Muscle layer of duodenum (tissue), 2 donors: ENCODE measurements at regions not wholly inside any gene's neighbourhood (a gene's known extent, or its start where the extent isn't known, plus 50 kb on each side); places are given as distances from the start of the nearest gene placed in this dataset.

ENCODE experiments used
- H3K27ac ChIP-seq: one replicate; pipeline ENCODE4 v1.7.0; 2013; ENCODE audit warnings: mild to moderate bottlenecking, low read length
- H3K27me3 ChIP-seq: one replicate; pipeline ENCODE4 v1.7.0; 2013; ENCODE audit warnings: low read depth, mild to moderate bottlenecking, control low read depth, low read length
- H3K36me3 ChIP-seq, 2 donors: one replicate each; pipeline ENCODE4 v1.7.0; 2013; ENCODE audit warnings: low read length in 2 of 2, control low read depth in 1 of 2, mild to moderate bottlenecking in 1 of 2; ENCODE audit not compliant: insufficient read depth in 2 of 2, control insufficient read depth in 1 of 2
- H3K4me1 ChIP-seq, 2 donors: one replicate each; pipeline ENCODE4 v1.7.0; 2013; ENCODE audit warnings: low read length in 2 of 2, mild to moderate bottlenecking in 2 of 2, control low read depth in 1 of 2, moderate library complexity in 1 of 2; ENCODE audit not compliant: insufficient read depth in 2 of 2, control insufficient read depth in 1 of 2
- H3K4me3 ChIP-seq, 2 donors: one replicate each; pipeline ENCODE4 v1.7.0; 2013; ENCODE audit warnings: low read length in 2 of 2, low read depth in 1 of 2, mild to moderate bottlenecking in 1 of 2
- H3K9me3 ChIP-seq, 2 donors: one replicate each; pipeline ENCODE4 v1.7.0; 2013; ENCODE audit warnings: low read length in 2 of 2, control low read depth in 1 of 2, mild to moderate bottlenecking in 1 of 2; ENCODE audit not compliant: control insufficient read depth in 1 of 2
- donor health status: healthy.

DNA sequence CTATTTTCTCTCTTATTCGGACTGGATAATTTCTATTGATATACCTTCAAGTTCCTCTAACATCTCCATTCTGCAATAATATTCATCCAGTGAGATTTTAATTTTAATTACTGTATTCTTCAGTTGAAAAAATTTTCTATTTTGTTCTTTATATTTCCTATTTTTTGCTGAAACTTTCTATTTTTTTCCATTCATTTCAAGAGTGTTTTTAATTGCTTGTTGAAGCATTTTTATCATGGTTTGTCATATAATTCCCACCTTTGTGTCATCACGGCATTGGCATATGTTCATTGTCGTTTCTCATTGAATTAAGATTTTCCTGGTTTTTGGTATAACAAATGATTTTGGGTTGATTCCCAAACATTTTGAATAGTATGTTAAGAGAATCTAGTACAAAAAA, 214.9 kb upstream of the HDDC2 start:
- no peaks in the 10 kb centered on the region for H3K36me3 ChIP-seq
- no peaks in the 10 kb centered on the region for H3K4me1 ChIP-seq
- H3K4me3 ChIP-seq = no peak overlapping the region
- no peaks in the 10 kb centered on the region for H3K27me3 ChIP-seq
- H3K9me3 ChIP-seq = no peaks in the 10 kb centered on the region
- no peak overlapping the region for H3K27ac ChIP-seq

GRCh38 chr6:125519367-125519766, 217.6 kb upstream of the HDDC2 start:
- no peaks in the 10 kb centered on the region for H3K9me3 ChIP-seq
- H3K27me3 ChIP-seq = no peaks in the 10 kb centered on the region
- H3K4me1 ChIP-seq = no peaks in the 10 kb centered on the region
- no peak overlapping the region for H3K4me3 ChIP-seq
- no peak overlapping the region for H3K27ac ChIP-seq
- H3K36me3 ChIP-seq = no peaks in the 10 kb centered on the region

GRCh38 chr6:125524356-125524755, 222.6 kb upstream of the HDDC2 start:
- Histone ChIP-seq H3K4me1 (no peaks in the 10 kb centered on the region), H3K27ac (no peak overlapping the region), H3K4me3 (no peak overlapping the region), H3K27me3 (no peaks in the 10 kb centered on the region), H3K9me3 (no peaks in the 10 kb centered on the region), H3K36me3 (no peaks in the 10 kb centered on the region)

GRCh38 chr6:125526007-125526720, 223.3 kb upstream of the HEY2 start:
- no peaks in the 10 kb centered on the region for H3K9me3 ChIP-seq
- no peaks in the 10 kb centered on the region for H3K4me1 ChIP-seq
- H3K27ac ChIP-seq = no peak overlapping the region
- H3K36me3 ChIP-seq = no peaks in the 10 kb centered on the region
- no peak overlapping the region for H3K4me3 ChIP-seq
- H3K27me3 ChIP-seq = no peaks in the 10 kb centered on the region

GRCh38 chr6:125528621-125529041, 220.8 kb upstream of the HEY2 start:
- no peak overlapping the region for H3K4me3 ChIP-seq
- H3K9me3 ChIP-seq = no peaks in the 10 kb centered on the region
- no peaks in the 10 kb centered on the region for H3K36me3 ChIP-seq
- H3K27ac ChIP-seq = no peak overlapping the region
- H3K27me3 ChIP-seq = no peaks in the 10 kb centered on the region
- H3K4me1 ChIP-seq = no peaks in the 10 kb centered on the region

DNA sequence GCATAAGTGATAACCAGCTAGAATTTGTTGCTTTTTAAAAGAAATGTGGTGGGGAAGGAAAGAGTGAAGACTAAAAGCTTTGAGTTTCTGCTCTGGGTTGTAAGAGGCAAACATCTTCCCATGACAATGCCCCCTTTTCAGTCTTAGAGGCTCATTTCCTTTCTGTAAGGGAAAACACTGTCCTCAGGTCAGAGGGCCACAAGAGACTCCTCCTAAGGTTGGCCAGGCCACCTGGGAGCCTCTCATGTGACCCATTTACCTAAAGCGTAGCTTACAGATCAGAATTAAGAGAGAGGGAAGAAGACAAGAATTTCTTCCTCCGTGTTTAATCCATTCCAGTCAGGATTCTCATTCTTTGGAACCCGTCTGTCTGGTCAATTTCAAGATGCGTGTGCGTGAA, 220.4 kb upstream of the HEY2 start:
- no peaks in the 10 kb centered on the region for H3K36me3 ChIP-seq
- no peaks in the 10 kb centered on the region for H3K9me3 ChIP-seq
- peaks cover 0 to 2% of the 10 kb centered on the region in 2 donors for H3K4me1 ChIP-seq
- H3K27ac ChIP-seq = no peak overlapping the region
- no peak overlapping the region for H3K4me3 ChIP-seq
- H3K27me3 ChIP-seq = no peaks in the 10 kb centered on the region

- H3K4me1 ChIP-seq = peaks cover 0 to 5% of the 10 kb centered on the region in 2 donors
- no peak overlapping the region for H3K4me3 ChIP-seq
- H3K9me3 ChIP-seq = no peaks in the 10 kb centered on the region
- H3K27ac ChIP-seq = no peak overlapping the region
- H3K27me3 ChIP-seq = peaks cover 4% of the 10 kb centered on the region
- no peaks in the 10 kb centered on the region for H3K36me3 ChIP-seq
Measured at GRCh38 chr6:125533710-125534397, 215.6 kb upstream of the HEY2 start.

- Histone ChIP-seq H3K4me3 (no peak overlapping the region), H3K27me3 (peaks cover 4% of the 10 kb centered on the region), H3K36me3 (no peaks in the 10 kb centered on the region), H3K9me3 (no peaks in the 10 kb centered on the region), H3K27ac (no peak overlapping the region), H3K4me1 (peaks cover 0 to 5% of the 10 kb centered on the region in 2 donors)
Measured at GRCh38 chr6:125534430-125535263, 214.8 kb upstream of the HEY2 start.

GRCh38 chr6:125537090-125537489, 212.3 kb upstream of the HEY2 start:
- peaks cover 4% of the 10 kb centered on the region for H3K27me3 ChIP-seq

GRCh38 chr6:125539892-125540291, 209.5 kb upstream of the HEY2 start:
- Histone ChIP-seq H3K4me3 (no peak overlapping the region), H3K27ac (no peak overlapping the region), H3K9me3 (no peaks in the 10 kb centered on the region), H3K36me3 (no peaks in the 10 kb centered on the region), H3K27me3 (no peaks in the 10 kb centered on the region), H3K4me1 (no peaks in the 10 kb centered on the region)

More at GRCh38 chr6:125537090-125537489, 212.3 kb upstream of the HEY2 start:
- no peaks in the 10 kb centered on the region for H3K36me3 ChIP-seq
- no peak overlapping the region for H3K27ac ChIP-seq
- H3K9me3 ChIP-seq = no peaks in the 10 kb centered on the region
- H3K4me3 ChIP-seq = no peak overlapping the region
- peaks cover 0 to 5% of the 10 kb centered on the region in 2 donors for H3K4me1 ChIP-seq

DNA sequence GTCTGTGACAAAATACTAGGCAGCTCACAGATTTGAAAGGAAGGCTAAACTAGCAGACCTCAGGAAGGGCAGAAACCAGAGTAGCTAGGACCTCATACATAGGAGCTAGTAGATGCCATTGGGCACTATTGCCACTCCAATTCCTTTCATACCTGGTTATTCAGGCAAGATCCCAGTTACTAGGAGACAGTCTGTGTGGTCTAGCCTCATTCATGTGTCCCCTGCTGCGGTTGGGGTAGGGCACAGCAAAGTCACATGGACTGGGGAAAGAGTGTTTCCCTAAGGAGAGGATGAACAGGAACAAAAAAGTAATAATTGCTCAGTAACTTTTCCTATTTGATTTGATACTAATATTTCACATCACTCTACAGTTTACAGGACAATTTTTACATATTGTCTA, 204.6 kb upstream of the HEY2 start:
- Histone ChIP-seq H3K4me3 (no peak overlapping the region), H3K9me3 (no peaks in the 10 kb centered on the region), H3K27ac (no peak overlapping the region), H3K36me3 (no peaks in the 10 kb centered on the region), H3K27me3 (no peaks in the 10 kb centered on the region), H3K4me1 (peaks cover 0 to 4% of the 10 kb centered on the region in 2 donors)
